NT2/D1 (cell line): ENCODE measurements at regions not wholly inside any gene's neighbourhood (a gene's known extent, or its start where the extent isn't known, plus 50 kb on each side); places are given as distances from the start of the nearest gene placed in this dataset.

Experiments used
- YY1 ChIP-seq: IDR thresholded peaks from 2 replicates; pipeline ENCODE4 v1.6.1; 2011; ENCODE audit not compliant: insufficient read length, insufficient read depth
- ZNF274 ChIP-seq: IDR thresholded peaks from 2 replicates; pipeline ENCODE4 v1.6.1; 2011; ENCODE audit warnings: mild to moderate bottlenecking, low read depth, low read length

DNA sequence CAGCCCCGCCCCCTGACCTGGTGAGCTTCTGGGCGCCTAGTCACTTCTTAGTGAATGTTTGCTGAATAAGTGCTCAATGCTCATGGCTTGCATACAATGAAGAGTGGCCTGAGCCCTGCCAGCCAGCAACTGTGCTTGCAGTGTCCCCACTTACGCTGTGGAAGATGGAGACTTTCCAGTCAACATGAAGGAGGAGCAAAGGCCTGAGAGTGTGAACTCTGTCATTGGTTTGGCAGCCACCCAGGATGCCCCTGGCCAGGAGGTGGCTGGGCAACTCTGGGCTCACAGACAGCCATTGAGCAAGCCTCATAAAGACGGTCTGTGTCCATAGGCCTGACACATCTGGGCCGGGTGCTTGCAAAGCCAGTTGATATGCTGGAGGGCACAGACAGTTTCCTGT is 72.1 kb upstream of the MAMLD1 start:
- TF ChIP-seq ZNF274 (no peak), YY1 (no peak)
